A549 (cell line): ENCODE measurements at regions not wholly inside any gene's neighbourhood (a gene's known extent, or its start where the extent isn't known, plus 50 kb on each side); places are given as distances from the start of the nearest gene placed in this dataset.

ENCODE experiments used
- ATOH8 ChIP-seq: fragments of 250-450 bp; sonication (Bioruptor Pico); IDR thresholded peaks from 2 replicates; pipeline ENCODE4 v1.5.0; 2020; ENCODE audit warnings: low read depth, mild to moderate bottlenecking, moderate library complexity
- CEBPB ChIP-seq, 2 experiments: fragments of >200 bp in 1 of 2; sonication (Bioruptor Twin) in 1 of 2; formaldehyde crosslinking in 1 of 2; IDR thresholded peaks; 2 replicates each; pipeline ENCODE4 v1.6.1; 2012 to 2016
- CTCF ChIP-seq: fragments of >200 bp; sonication (Bioruptor Twin); formaldehyde crosslinking; IDR thresholded peaks from 3 replicates; pipeline ENCODE4 v1.5.1; 2016
- E2F6 ChIP-seq: IDR thresholded peaks from 2 replicates; pipeline ENCODE4 v1.6.1; 2012; ENCODE audit warnings: low read depth, borderline replicate concordance
- EP300 ChIP-seq, 2 experiments: fragments of >200 bp; sonication (Bioruptor Twin); formaldehyde crosslinking; IDR thresholded peaks; 2 replicates in 1 of 2; 3 replicates in 1 of 2; pipeline ENCODE4 v1.6.1; 2016 to 2017
- HOXB13 ChIP-seq: fragments of 250-450 bp; sonication (Bioruptor Pico); IDR thresholded peaks from 2 replicates; pipeline ENCODE4 v1.5.0; 2020; ENCODE audit warnings: low read depth, mild to moderate bottlenecking, moderate library complexity
- KDM1A ChIP-seq: fragments of 200-600 bp; sonication (generic); IDR thresholded peaks from 2 replicates; pipeline ENCODE4 v1.6.1; 2016; ENCODE audit warnings: low read depth, mild to moderate bottlenecking
- MAFK ChIP-seq: fragments of 450-650 bp; IDR thresholded peaks from 2 replicates; pipeline ENCODE4 v1.6.1; 2014; ENCODE audit not compliant: partially characterized antibody
- PBX3 ChIP-seq: IDR thresholded peaks from 2 replicates; pipeline ENCODE4 v1.6.1; 2012
- POLR2A ChIP-seq: IDR thresholded peaks from 2 replicates; pipeline ENCODE4 v1.6.1; 2012; ENCODE audit warnings: mild to moderate bottlenecking, low read length
- SREBF2 ChIP-seq: fragments of 450-650 bp; IDR thresholded peaks from 2 replicates; pipeline ENCODE4 v1.6.1; 2014; ENCODE audit warnings: mild to moderate bottlenecking, moderate library complexity
- USF2 ChIP-seq: fragments of 450-650 bp; IDR thresholded peaks from 2 replicates; pipeline ENCODE4 v1.6.1; 2014; ENCODE audit warnings: antibody characterized with exemption
- ZFP36 ChIP-seq: fragments of 450-650 bp; IDR thresholded peaks from 2 replicates; pipeline ENCODE4 v1.6.1; 2014; ENCODE audit warnings: borderline replicate concordance; ENCODE audit not compliant: partially characterized antibody

- TF ChIP-seq KDM1A: no peak
- no peak for TF ChIP-seq CTCF
- TF ChIP-seq ZFP36: no peak
- TF ChIP-seq PBX3: no peak
- no peak for TF ChIP-seq USF2
- no peak for TF ChIP-seq MAFK
- TF ChIP-seq POLR2A: no peak
- no peak for TF ChIP-seq CEBPB (IDR thresholded peaks at IDR 0.05)
- TF ChIP-seq ATOH8 (CRISPR knock-in tag): no peak
- TF ChIP-seq E2F6: no peak
- no peak for TF ChIP-seq SREBF2
- no peak for TF ChIP-seq EP300 (IDR thresholded peaks at IDR 0.05)
- TF ChIP-seq HOXB13: no peak
Observed at GRCh38 chr9:79809931-79810330, 238.2 kb downstream of the TLE4 start.
